OCI-LY1 (cell line): ENCODE measurements at regions not wholly inside any gene's neighbourhood (a gene's known extent, or its start where the extent isn't known, plus 50 kb on each side); places are given as distances from the start of the nearest gene placed in this dataset.

ENCODE experiments used
- EZH2 ChIP-seq: fragments of 200-600 bp; sonication (generic), shearing (Covaris generic); IDR thresholded peaks from 2 replicates; pipeline ENCODE4 v1.8.0; 2017; ENCODE audit warnings: borderline replicate concordance, mixed run types, mild to moderate bottlenecking, antibody characterized with exemption, low read length, moderate library complexity, mixed read lengths
- TF ChIP-seq, protein P1 (sequence below): fragments of 200-600 bp; sonication (generic), shearing (Covaris generic); IDR thresholded peaks from 2 replicates; pipeline ENCODE4 v1.5.1; 2017; ENCODE audit warnings: mild to moderate bottlenecking, antibody characterized with exemption, low read length, moderate library complexity, mixed read lengths

DNA sequence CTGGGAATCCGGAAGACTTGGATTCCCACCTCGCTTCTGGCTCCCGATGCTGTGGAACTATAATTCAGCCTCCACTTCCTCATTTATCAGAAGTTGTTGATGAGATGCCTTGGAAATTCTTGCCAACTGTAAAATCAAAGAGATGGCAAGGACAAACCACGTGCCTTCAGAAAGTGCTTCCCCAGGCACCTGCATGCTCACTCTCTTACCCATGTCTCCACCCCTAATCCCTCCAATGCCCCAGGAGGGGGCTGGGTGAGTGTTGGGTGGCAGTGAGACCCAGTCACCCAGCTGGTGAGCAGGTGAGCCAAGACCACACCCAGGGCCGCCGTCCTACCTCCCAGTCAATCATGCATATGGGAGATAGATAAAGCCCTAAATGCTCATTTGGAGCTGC, 160.8 kb downstream of the PSMG1 start:
- TF ChIP-seq, protein P1, sequence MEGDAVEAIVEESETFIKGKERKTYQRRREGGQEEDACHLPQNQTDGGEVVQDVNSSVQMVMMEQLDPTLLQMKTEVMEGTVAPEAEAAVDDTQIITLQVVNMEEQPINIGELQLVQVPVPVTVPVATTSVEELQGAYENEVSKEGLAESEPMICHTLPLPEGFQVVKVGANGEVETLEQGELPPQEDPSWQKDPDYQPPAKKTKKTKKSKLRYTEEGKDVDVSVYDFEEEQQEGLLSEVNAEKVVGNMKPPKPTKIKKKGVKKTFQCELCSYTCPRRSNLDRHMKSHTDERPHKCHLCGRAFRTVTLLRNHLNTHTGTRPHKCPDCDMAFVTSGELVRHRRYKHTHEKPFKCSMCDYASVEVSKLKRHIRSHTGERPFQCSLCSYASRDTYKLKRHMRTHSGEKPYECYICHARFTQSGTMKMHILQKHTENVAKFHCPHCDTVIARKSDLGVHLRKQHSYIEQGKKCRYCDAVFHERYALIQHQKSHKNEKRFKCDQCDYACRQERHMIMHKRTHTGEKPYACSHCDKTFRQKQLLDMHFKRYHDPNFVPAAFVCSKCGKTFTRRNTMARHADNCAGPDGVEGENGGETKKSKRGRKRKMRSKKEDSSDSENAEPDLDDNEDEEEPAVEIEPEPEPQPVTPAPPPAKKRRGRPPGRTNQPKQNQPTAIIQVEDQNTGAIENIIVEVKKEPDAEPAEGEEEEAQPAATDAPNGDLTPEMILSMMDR: no peak
- no peak for TF ChIP-seq EZH2
